KMS-11 (cell line): ENCODE measurements at regions not wholly inside any gene's neighbourhood (a gene's known extent, or its start where the extent isn't known, plus 50 kb on each side); places are given as distances from the start of the nearest gene placed in this dataset.
A peak's percentile ranks its signal among the peaks of the same experiment; 100 is the strongest.

ENCODE experiments used
- H2AFZ ChIP-seq: fragments of 200-600 bp; sonication (generic); 2 replicates; pipeline ENCODE4 v1.6.1; 2016; ENCODE audit warnings: antibody characterized with exemption, mixed run types, low read depth
- H3K27ac ChIP-seq: fragments of 200-600 bp; sonication (generic); 2 replicates; pipeline ENCODE4 v1.6.1; 2016; ENCODE audit warnings: mild to moderate bottlenecking, mixed run types
- H3K27me3 ChIP-seq: fragments of 200-600 bp; sonication (generic); 2 replicates; pipeline ENCODE4 v1.6.1; 2017; ENCODE audit warnings: mild to moderate bottlenecking, low read depth, mixed run types, moderate library complexity; ENCODE audit not compliant: insufficient read depth
- H3K36me3 ChIP-seq: fragments of 200-600 bp; sonication (generic); 2 replicates; pipeline ENCODE4 v1.6.1; 2017; ENCODE audit warnings: mild to moderate bottlenecking, mixed run types; ENCODE audit not compliant: insufficient read depth
- H3K4me1 ChIP-seq: fragments of 200-600 bp; sonication (generic); 2 replicates; pipeline ENCODE4 v1.6.1; 2016; ENCODE audit warnings: mild to moderate bottlenecking, low read depth, mixed run types; ENCODE audit not compliant: poor library complexity, severe bottlenecking
- H3K4me2 ChIP-seq: fragments of 200-600 bp; sonication (generic); 2 replicates; pipeline ENCODE4 v1.7.0; 2016; ENCODE audit warnings: mild to moderate bottlenecking, mixed run types
- H3K4me3 ChIP-seq: fragments of 200-600 bp; sonication (generic); IDR thresholded peaks from 2 replicates; pipeline ENCODE4 v1.6.1; 2017; ENCODE audit warnings: low read depth, low read length, mixed read lengths; ENCODE audit not compliant: insufficient read depth
- H3K79me2 ChIP-seq: fragments of 200-600 bp; sonication (generic); 2 replicates; pipeline ENCODE4 v1.6.1; 2016; ENCODE audit warnings: low read depth, mixed run types; ENCODE audit not compliant: insufficient read depth
- H3K9ac ChIP-seq: fragments of 200-600 bp; sonication (generic); 2 replicates; pipeline ENCODE4 v1.6.1; 2016; ENCODE audit warnings: mild to moderate bottlenecking, mixed run types
- H4K20me1 ChIP-seq: fragments of 200-600 bp; sonication (generic); 2 replicates; pipeline ENCODE4 v1.6.1; 2016; ENCODE audit warnings: mild to moderate bottlenecking, mixed run types; ENCODE audit not compliant: insufficient read depth
- TF ChIP-seq, protein P1 (sequence below): fragments of 200-600 bp; sonication (generic); conservative IDR thresholded peaks from 2 replicates; pipeline ENCODE4 v1.6.1; 2017; ENCODE audit warnings: low read depth, mild to moderate bottlenecking, antibody characterized with exemption, low read length, moderate library complexity, mixed read lengths

DNA sequence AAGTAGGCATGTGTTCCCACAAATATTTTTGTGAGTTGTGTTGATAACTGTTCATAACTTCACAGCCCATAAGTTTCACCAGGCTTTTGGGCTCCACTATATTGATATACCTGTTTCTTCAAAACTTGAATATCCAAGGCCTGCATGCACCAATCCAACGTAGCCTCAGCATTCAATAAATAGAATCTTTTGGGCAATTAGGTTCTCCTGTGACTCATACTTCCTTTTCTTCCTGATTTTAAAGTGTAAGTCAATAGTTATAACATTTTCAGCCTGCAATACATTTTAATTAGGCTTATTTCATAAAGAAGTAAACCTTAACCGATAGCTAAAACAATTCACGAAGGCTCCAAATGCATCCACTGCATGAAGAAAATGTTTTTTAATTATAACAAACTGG, 97.8 kb upstream of the SPRED1 start:
- no peak overlapping the region for H3K4me3 ChIP-seq
- H3K79me2 ChIP-seq: no peaks in the 10 kb centered on the region
- TF ChIP-seq, protein P1, sequence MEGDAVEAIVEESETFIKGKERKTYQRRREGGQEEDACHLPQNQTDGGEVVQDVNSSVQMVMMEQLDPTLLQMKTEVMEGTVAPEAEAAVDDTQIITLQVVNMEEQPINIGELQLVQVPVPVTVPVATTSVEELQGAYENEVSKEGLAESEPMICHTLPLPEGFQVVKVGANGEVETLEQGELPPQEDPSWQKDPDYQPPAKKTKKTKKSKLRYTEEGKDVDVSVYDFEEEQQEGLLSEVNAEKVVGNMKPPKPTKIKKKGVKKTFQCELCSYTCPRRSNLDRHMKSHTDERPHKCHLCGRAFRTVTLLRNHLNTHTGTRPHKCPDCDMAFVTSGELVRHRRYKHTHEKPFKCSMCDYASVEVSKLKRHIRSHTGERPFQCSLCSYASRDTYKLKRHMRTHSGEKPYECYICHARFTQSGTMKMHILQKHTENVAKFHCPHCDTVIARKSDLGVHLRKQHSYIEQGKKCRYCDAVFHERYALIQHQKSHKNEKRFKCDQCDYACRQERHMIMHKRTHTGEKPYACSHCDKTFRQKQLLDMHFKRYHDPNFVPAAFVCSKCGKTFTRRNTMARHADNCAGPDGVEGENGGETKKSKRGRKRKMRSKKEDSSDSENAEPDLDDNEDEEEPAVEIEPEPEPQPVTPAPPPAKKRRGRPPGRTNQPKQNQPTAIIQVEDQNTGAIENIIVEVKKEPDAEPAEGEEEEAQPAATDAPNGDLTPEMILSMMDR: no peak
- H3K36me3 ChIP-seq: no peaks in the 10 kb centered on the region
- no peak overlapping the region for H2AFZ ChIP-seq
- no peak overlapping the region for H3K4me2 ChIP-seq
- H3K4me1 ChIP-seq: peaks cover 3% of the 10 kb centered on the region
- no peak overlapping the region for H3K27ac ChIP-seq
- no peaks in the 10 kb centered on the region for H3K27me3 ChIP-seq
- H4K20me1 ChIP-seq: no peaks in the 10 kb centered on the region
- H3K9ac ChIP-seq: no peak overlapping the region

- Histone ChIP-seq H3K36me3 (no peaks in the 10 kb centered on the region), H3K4me1 (peaks cover 34% of the 10 kb centered on the region), H3K4me3 (no peak overlapping the region), H2AFZ (peak overlapping the region; percentile 57; the same call in 1 of the 2 replicates), H3K4me2 (peak overlapping the region; percentile 44), H4K20me1 (no peaks in the 10 kb centered on the region), H3K27me3 (no peaks in the 10 kb centered on the region), H3K9ac (no peak overlapping the region), H3K27ac (peak overlapping the region; percentile 36; the same call in 1 of the 2 replicates), H3K79me2 (no peaks in the 10 kb centered on the region)
- TF ChIP-seq, protein P1: no peak
These were observed 89.0 kb upstream of the SPRED1 start for GRCh38 chr15:38163658-38164057.

DNA sequence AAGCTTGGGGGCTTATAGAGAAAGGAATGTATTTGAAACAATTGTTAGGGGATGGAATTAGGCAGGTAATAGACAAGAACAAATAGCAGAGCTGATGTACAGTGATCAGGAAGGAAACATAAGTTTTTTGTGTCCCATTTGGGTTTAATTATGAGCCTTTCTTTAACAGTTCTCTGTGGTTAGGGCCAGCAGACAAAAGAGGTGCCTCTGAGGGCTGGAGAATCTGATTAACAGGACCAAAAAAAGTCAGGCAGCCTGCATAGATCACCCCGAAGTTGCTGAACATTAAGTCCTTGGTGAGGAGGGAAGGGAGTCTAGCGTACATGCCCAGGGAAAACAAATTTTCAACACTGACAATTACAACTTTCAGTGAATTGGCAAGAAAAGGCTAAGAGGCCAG, 88.6 kb upstream of the SPRED1 start:
- Histone ChIP-seq H4K20me1 (no peaks in the 10 kb centered on the region), H3K4me1 (peaks cover 38% of the 10 kb centered on the region), H3K4me2 (peak overlapping the region; percentile 44), H3K79me2 (no peaks in the 10 kb centered on the region), H3K9ac (no peak overlapping the region), H3K36me3 (no peaks in the 10 kb centered on the region), H3K27ac (peak overlapping the region; percentile 36; the same call in 1 of the 2 replicates), H3K4me3 (no peak overlapping the region), H3K27me3 (no peaks in the 10 kb centered on the region), H2AFZ (peak overlapping the region; percentile 57; the same call in 1 of the 2 replicates)
- TF ChIP-seq, protein P1: no peak

DNA sequence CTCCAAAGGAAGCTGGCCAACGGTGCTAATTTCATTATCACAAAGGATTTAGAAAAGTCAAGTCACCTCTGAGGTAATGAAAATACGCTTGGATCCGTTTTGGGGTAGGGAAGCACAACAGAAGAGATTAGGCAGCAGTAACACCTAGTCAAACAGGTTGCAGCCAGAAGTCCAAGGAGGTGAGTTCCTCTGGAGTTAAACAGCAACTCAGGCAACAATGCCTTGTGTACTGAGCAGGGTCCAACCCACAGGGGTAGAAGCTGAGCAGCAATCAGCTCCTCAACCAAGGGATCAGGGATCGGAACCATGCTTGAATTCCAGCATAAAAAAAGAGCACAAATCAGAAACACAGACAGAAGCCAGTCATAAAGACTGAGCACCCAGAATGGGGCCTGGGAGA, 88.1 kb upstream of the SPRED1 start:
- H3K27ac ChIP-seq: peak overlapping the region; percentile 36; the same call in 1 of the 2 replicates
- H3K79me2 ChIP-seq: no peaks in the 10 kb centered on the region
- peak overlapping the region; percentile 57; the same call in 1 of the 2 replicates for H2AFZ ChIP-seq
- H3K4me2 ChIP-seq: peak overlapping the region; percentile 44
- TF ChIP-seq, protein P1: no peak
- H4K20me1 ChIP-seq: no peaks in the 10 kb centered on the region
- no peaks in the 10 kb centered on the region for H3K36me3 ChIP-seq
- peaks cover 43% of the 10 kb centered on the region for H3K4me1 ChIP-seq
- H3K4me3 ChIP-seq: no peak overlapping the region
- no peaks in the 10 kb centered on the region for H3K27me3 ChIP-seq
- no peak overlapping the region for H3K9ac ChIP-seq
